Astrocyte (in vitro differentiated cells and primary cell): ENCODE measurements at regions not wholly inside any gene's neighbourhood (a gene's known extent, or its start where the extent isn't known, plus 50 kb on each side); places are given as distances from the start of the nearest gene placed in this dataset.

ENCODE experiments used
- CTCF ChIP-seq: IDR thresholded peaks from 2 replicates; pipeline ENCODE4 v1.5.1; 2011; ENCODE audit warnings: low read depth, mild to moderate bottlenecking, inconsistent platforms, low read length, moderate library complexity; ENCODE audit not compliant: insufficient read depth
- EZH2 ChIP-seq: IDR thresholded peaks from 2 replicates; pipeline ENCODE4 v1.6.1; 2012; ENCODE audit warnings: mild to moderate bottlenecking, low read length, inconsistent platforms; ENCODE audit not compliant: insufficient read depth

GRCh38 chr3:56908004-56908403 is 106.3 kb upstream of the ARHGEF3 start:
- TF ChIP-seq CTCF = no peak
- TF ChIP-seq EZH2 = no peak
